ENCODE measurements at regions not wholly inside any gene's neighbourhood (a gene's known extent, or its start where the extent isn't known, plus 50 kb on each side); places are given as distances from the start of the nearest gene placed in this dataset.

DNA sequence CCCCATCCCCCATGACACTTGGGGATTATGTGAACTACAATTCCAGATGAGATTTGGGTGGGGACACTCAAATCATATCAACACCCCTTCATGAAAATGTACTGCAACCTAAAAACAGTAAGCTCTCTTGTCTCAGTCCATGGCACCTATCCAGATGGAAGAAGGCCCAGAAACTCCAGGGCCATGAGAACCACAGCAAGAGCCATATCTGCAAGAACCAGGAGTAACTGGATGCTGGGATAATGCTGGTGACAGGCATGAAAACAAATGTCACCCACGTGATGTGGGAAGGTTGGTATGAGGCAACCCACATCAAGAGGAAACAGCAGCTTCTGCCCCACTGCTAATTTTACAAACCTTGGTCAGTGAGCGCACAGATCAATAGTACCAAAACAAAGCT lies 400.1 kb upstream of the ERCC4 start:
- Histone ChIP-seq H3K4me1 (ENCODE audit: control insufficient read depth in 3 of 3, insufficient read depth in 2 of 3, low read depth in 1 of 3, low read length in 2 of 3) (no peaks in the 10 kb centered on the region), H3K27ac (ENCODE audit: low read depth in 1 of 3, low read length in 2 of 3) (no peak overlapping the region), H3K9me3 (ENCODE audit: control insufficient read depth in 2 of 2, insufficient read depth in 1 of 2, low read depth in 1 of 2, low read length in 1 of 2) (no peaks in the 10 kb centered on the region), H3K4me3 (ENCODE audit: low read depth in 1 of 3, low read length in 3 of 3) (no peak overlapping the region), H3K27me3 (ENCODE audit: control insufficient read depth in 3 of 3, insufficient read depth in 3 of 3, low read length in 3 of 3) (no peaks in the 10 kb centered on the region), H3K36me3 (ENCODE audit: control insufficient read depth in 3 of 3, insufficient read depth in 2 of 3, low read depth in 1 of 3, low read length in 3 of 3) (no peaks in the 10 kb centered on the region)
- DNase-seq (no peak), FAIRE-seq (no peak)
- 76 to 86% (median 83%) methylated on average over 2 of the region's 2 CpGs for WGBS, 3 donors

DNA sequence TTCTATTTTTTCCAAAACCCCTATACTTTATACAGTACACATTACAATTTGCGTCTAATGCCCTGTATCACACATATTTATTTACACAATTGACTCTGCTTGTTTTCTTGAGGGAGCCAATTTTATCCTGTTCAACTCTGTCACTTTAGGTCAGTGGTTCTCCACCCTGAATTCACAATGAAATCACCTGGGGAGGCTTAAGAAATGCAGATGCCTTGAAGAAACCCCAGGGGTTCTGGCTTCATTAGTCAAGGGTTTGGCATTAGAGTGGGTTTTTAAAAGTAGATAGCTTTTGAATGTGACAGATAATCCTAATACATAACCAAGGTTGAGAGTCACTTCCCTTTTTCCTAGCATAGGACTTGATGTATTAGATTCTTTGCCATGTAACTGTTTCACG lies 398.6 kb upstream of the ERCC4 start:
- H3K27me3 ChIP-seq (ENCODE audit: control insufficient read depth in 3 of 3, insufficient read depth in 3 of 3, low read length in 3 of 3), result no peaks in the 10 kb centered on the region
- no peak overlapping the region for H3K4me3 ChIP-seq (ENCODE audit: low read depth in 1 of 3, low read length in 3 of 3)
- no peaks in the 10 kb centered on the region for H3K9me3 ChIP-seq (ENCODE audit: control insufficient read depth in 2 of 2, insufficient read depth in 1 of 2, low read depth in 1 of 2, low read length in 1 of 2)
- no peaks in the 10 kb centered on the region for H3K36me3 ChIP-seq (ENCODE audit: control insufficient read depth in 3 of 3, insufficient read depth in 2 of 3, low read depth in 1 of 3, low read length in 3 of 3)
- 62 to 83% (median 63%) methylated on average over 2 of the region's 2 CpGs for WGBS, 3 donors
- FAIRE-seq (no peak), DNase-seq (no peak)
- H3K4me1 ChIP-seq (ENCODE audit: control insufficient read depth in 3 of 3, insufficient read depth in 2 of 3, low read depth in 1 of 3, low read length in 2 of 3), result no peaks in the 10 kb centered on the region
- no peak overlapping the region for H3K27ac ChIP-seq (ENCODE audit: low read depth in 1 of 3, low read length in 2 of 3)

DNA sequence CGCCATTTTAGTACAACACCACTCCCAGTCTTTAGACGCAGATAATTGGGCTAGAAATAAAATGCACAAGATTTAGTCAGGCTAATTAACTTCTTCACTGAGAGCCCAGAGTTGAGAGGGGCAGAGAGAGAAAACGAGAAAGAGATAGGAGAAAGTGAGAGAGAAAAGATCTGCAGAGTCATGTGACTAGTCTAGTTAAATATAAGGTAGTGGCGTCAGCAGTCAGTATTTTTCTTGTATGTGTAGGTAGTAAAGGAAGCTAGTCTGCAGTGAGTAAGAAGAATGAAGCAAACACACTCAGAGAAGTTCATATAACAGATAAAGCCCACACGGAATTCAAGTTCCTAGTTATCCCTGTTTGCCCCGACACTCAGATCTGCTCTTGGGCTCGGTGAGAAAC lies 392.6 kb upstream of the ERCC4 start:
- no peaks in the 10 kb centered on the region for H3K27me3 ChIP-seq (ENCODE audit: control insufficient read depth in 3 of 3, insufficient read depth in 3 of 3, low read length in 3 of 3)
- DNase-seq (peak in 1 of 2 donors; percentile 5), FAIRE-seq (no peak)
- peaks cover 0 to 11% (median 0%) of the 10 kb centered on the region in 3 donors for H3K4me1 ChIP-seq (ENCODE audit: control insufficient read depth in 3 of 3, insufficient read depth in 2 of 3, low read depth in 1 of 3, low read length in 2 of 3)
- H3K4me3 ChIP-seq (ENCODE audit: low read depth in 1 of 3, low read length in 3 of 3), result no peak overlapping the region
- H3K36me3 ChIP-seq (ENCODE audit: control insufficient read depth in 3 of 3, insufficient read depth in 2 of 3, low read depth in 1 of 3, low read length in 3 of 3), result no peaks in the 10 kb centered on the region
- WGBS, 3 donors, result 78 to 84% (median 80%) methylated on average over 7 of the region's 7 CpGs
- peak overlapping the region in 1 of 3 donors; percentile 28 for H3K27ac ChIP-seq (ENCODE audit: low read depth in 1 of 3, low read length in 2 of 3)
- peaks cover 0 to 4% of the 10 kb centered on the region in 2 donors for H3K9me3 ChIP-seq (ENCODE audit: control insufficient read depth in 2 of 2, insufficient read depth in 1 of 2, low read depth in 1 of 2, low read length in 1 of 2)

DNA sequence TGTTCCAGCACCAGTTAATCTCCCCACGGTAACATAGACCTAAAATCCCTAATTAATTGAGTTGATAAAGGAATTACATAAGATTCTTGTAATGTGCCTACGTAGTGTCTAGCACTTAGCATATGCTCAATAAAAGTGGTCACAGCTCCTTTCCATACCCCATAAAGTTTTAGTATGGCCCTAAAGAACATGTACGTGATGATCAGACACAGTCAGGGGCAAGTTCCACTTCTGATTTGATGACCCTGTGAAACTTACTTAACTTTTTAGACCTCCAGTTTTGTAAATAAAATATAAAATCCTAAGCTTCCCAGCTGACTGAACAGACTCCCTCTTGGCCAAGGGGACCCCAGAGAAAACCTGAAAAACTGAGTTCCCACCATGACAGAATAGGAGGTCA lies 391.3 kb upstream of the ERCC4 start:
- FAIRE-seq (no peak), DNase-seq (peak in 1 of 2 donors; percentile 54)
- WGBS, 3 donors, result 45 to 64% (median 55%) methylated on average over 3 of the region's 3 CpGs
- H3K27me3 ChIP-seq (ENCODE audit: control insufficient read depth in 3 of 3, insufficient read depth in 3 of 3, low read length in 3 of 3), result no peaks in the 10 kb centered on the region
- H3K27ac ChIP-seq (ENCODE audit: low read depth in 1 of 3, low read length in 2 of 3), result peak overlapping the region in 1 of 3 donors; percentile 86
- peaks cover 0 to 4% of the 10 kb centered on the region in 2 donors for H3K9me3 ChIP-seq (ENCODE audit: control insufficient read depth in 2 of 2, insufficient read depth in 1 of 2, low read depth in 1 of 2, low read length in 1 of 2)
- no peaks in the 10 kb centered on the region for H3K36me3 ChIP-seq (ENCODE audit: control insufficient read depth in 3 of 3, insufficient read depth in 2 of 3, low read depth in 1 of 3, low read length in 3 of 3)
- no peak overlapping the region for H3K4me3 ChIP-seq (ENCODE audit: low read depth in 1 of 3, low read length in 3 of 3)
- H3K4me1 ChIP-seq (ENCODE audit: control insufficient read depth in 3 of 3, insufficient read depth in 2 of 3, low read depth in 1 of 3, low read length in 2 of 3), result peaks cover 0 to 11% (median 0%) of the 10 kb centered on the region in 3 donors

DNA sequence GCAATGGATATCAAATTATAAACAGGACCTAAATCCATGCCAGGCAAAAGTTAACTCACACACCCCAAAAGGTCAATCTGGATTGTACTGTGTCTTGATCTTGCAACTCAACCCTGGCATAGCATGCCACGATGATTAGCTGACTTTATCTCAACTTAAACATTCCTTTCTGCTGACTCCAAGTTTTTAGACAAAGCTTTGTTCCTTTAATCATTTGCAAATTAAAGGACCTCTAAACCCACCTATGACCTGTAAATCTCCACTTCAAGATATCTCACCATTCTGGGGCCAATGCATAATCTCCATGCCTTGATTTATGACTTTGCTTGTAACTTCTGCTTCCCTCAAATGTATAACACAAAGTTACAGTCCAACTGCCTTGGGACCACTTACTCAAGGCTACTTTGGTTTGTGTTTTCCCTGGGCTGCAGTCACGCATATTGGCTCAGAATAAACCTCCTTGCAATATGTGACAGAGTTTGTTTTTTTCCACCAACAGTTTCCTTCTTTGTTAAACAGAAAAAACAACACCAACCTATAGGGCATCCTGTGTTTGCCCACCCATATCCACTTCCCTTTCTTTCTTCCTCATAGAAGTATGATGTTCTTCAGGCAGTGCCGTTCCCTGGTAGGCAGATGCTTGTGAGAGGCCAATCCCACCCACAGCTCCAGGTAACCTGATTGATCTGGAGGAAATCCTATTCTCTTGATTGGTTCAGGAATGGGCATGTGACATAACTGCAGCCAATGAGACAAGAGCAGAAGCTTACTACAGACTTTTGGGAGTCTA lies 390.6 kb upstream of the ERCC4 start:
- no peak overlapping the region for H3K4me3 ChIP-seq (ENCODE audit: low read depth in 1 of 3, low read length in 3 of 3)
- H3K9me3 ChIP-seq (ENCODE audit: control insufficient read depth in 2 of 2, insufficient read depth in 1 of 2, low read depth in 1 of 2, low read length in 1 of 2), result peaks cover 0 to 4% of the 10 kb centered on the region in 2 donors
- WGBS, 3 donors, result 14 to 32% (median 21%) methylated on average over 3 of the region's 3 CpGs
- DNase-seq (peak in 1 of 2 donors; percentile 68), FAIRE-seq (no peak)
- peaks cover 0 to 11% (median 0%) of the 10 kb centered on the region in 3 donors for H3K4me1 ChIP-seq (ENCODE audit: control insufficient read depth in 3 of 3, insufficient read depth in 2 of 3, low read depth in 1 of 3, low read length in 2 of 3)
- no peaks in the 10 kb centered on the region for H3K36me3 ChIP-seq (ENCODE audit: control insufficient read depth in 3 of 3, insufficient read depth in 2 of 3, low read depth in 1 of 3, low read length in 3 of 3)
- H3K27ac ChIP-seq (ENCODE audit: low read depth in 1 of 3, low read length in 2 of 3), result peak overlapping the region in 1 of 3 donors; percentile 86
- no peaks in the 10 kb centered on the region for H3K27me3 ChIP-seq (ENCODE audit: control insufficient read depth in 3 of 3, insufficient read depth in 3 of 3, low read length in 3 of 3)

DNA sequence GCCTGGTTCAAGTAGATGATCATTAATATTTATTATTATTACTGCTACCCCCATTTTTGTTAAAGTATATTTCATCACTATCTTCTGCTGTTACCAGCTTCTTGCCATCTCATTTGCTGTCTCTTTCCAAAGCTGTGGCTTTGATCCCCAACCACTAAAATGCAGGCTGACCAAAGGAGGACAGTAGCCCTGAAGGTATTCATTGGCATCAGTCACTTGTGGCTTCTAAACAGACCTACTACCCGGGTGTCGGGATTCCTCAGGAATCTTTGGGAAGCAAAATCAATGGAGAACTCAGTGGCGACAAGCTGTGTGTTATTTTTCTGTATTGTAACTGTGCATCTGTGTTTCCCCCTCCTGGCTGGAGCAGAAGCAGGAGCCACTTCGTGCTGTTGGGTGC lies 379.2 kb upstream of the ERCC4 start:
- H3K27ac ChIP-seq (ENCODE audit: low read depth in 1 of 3, low read length in 2 of 3), result no peak overlapping the region
- no peaks in the 10 kb centered on the region for H3K9me3 ChIP-seq (ENCODE audit: control insufficient read depth in 2 of 2, insufficient read depth in 1 of 2, low read depth in 1 of 2, low read length in 1 of 2)
- no peaks in the 10 kb centered on the region for H3K27me3 ChIP-seq (ENCODE audit: control insufficient read depth in 3 of 3, insufficient read depth in 3 of 3, low read length in 3 of 3)
- 74 to 82% (median 76%) methylated on average over 4 of the region's 4 CpGs for WGBS, 3 donors
- DNase-seq (no peak), FAIRE-seq (no peak)
- no peak overlapping the region for H3K4me3 ChIP-seq (ENCODE audit: low read depth in 1 of 3, low read length in 3 of 3)
- H3K4me1 ChIP-seq (ENCODE audit: control insufficient read depth in 3 of 3, insufficient read depth in 2 of 3, low read depth in 1 of 3, low read length in 2 of 3), result no peaks in the 10 kb centered on the region
- H3K36me3 ChIP-seq (ENCODE audit: control insufficient read depth in 3 of 3, insufficient read depth in 2 of 3, low read depth in 1 of 3, low read length in 3 of 3), result no peaks in the 10 kb centered on the region

DNA sequence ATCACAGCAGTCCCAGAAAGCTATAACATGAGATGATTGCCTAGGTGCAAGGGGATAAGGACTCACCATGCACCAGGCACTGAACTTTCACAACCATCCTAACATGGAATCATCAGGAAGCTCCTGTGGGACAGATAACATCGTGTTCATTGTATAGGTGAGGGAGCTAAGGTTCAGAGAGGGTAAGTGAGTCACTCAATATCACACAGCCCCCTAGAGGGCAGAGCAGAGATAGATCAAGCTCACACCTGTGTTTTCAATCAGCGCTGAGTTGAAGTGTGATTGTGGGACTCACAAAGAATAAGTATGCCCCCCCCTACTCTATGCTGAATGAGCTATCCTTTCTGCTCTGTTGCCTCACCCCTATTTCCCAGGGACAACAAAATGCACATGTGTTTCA lies 377.7 kb upstream of the ERCC4 start:
- 55 to 80% (median 76%) methylated on average over 2 of the region's 2 CpGs for WGBS, 3 donors
- Histone ChIP-seq H3K9me3 (ENCODE audit: control insufficient read depth in 2 of 2, insufficient read depth in 1 of 2, low read depth in 1 of 2, low read length in 1 of 2) (no peaks in the 10 kb centered on the region), H3K27me3 (ENCODE audit: control insufficient read depth in 3 of 3, insufficient read depth in 3 of 3, low read length in 3 of 3) (no peaks in the 10 kb centered on the region), H3K4me3 (ENCODE audit: low read depth in 1 of 3, low read length in 3 of 3) (no peak overlapping the region), H3K27ac (ENCODE audit: low read depth in 1 of 3, low read length in 2 of 3) (no peak overlapping the region), H3K4me1 (ENCODE audit: control insufficient read depth in 3 of 3, insufficient read depth in 2 of 3, low read depth in 1 of 3, low read length in 2 of 3) (no peaks in the 10 kb centered on the region), H3K36me3 (ENCODE audit: control insufficient read depth in 3 of 3, insufficient read depth in 2 of 3, low read depth in 1 of 3, low read length in 3 of 3) (no peaks in the 10 kb centered on the region)
- no peak for DNase-seq
- no peak for FAIRE-seq

DNA sequence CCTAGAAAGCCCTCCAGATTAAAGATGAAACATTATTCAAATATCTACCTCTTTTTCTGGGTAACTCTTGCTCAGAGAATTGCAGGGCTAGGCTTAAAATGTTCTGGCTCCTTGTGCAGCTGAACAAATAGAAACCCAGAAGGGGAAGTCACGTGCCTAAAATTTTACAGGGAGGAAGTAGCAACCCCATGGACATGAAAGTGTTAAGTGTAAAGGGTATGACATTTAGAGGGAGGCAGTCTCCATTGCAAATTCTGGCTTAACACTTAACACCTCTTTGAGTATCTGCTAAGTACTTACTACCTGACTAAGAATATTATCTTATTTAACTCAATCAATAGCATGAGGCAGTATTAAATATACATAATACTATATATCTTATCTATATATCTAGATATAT lies 376.1 kb upstream of the ERCC4 start:
- Histone ChIP-seq H3K9me3 (ENCODE audit: control insufficient read depth in 2 of 2, insufficient read depth in 1 of 2, low read depth in 1 of 2, low read length in 1 of 2) (no peaks in the 10 kb centered on the region), H3K27ac (ENCODE audit: low read depth in 1 of 3, low read length in 2 of 3) (no peak overlapping the region), H3K4me3 (ENCODE audit: low read depth in 1 of 3, low read length in 3 of 3) (no peak overlapping the region), H3K27me3 (ENCODE audit: control insufficient read depth in 3 of 3, insufficient read depth in 3 of 3, low read length in 3 of 3) (no peaks in the 10 kb centered on the region), H3K36me3 (ENCODE audit: control insufficient read depth in 3 of 3, insufficient read depth in 2 of 3, low read depth in 1 of 3, low read length in 3 of 3) (no peaks in the 10 kb centered on the region), H3K4me1 (ENCODE audit: control insufficient read depth in 3 of 3, insufficient read depth in 2 of 3, low read depth in 1 of 3, low read length in 2 of 3) (no peaks in the 10 kb centered on the region)
- WGBS, 3 donors, result 26 to 44% (median 39%) methylated on average over 1 of the region's 1 CpG
- FAIRE-seq (no peak), DNase-seq (no peak)

DNA sequence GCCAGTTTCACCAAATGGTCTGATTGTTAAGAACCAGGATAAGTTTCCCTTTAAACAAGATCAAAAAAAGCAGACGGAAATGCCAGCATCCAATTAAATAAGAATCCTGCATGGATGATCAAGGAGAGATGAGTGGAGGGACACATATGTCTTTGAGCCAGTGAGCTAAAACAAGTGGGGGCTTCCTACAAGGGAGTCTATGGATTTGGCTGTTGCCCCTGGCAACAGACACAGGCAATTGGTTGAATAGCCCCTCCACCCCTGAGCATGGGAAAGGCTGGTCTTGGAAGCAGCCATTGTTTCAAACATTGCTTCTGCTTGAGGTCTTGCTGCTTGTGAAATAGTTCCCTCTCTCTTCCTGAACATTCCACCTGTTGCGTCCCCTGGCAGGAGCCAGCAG lies 374.7 kb upstream of the ERCC4 start:
- Histone ChIP-seq H3K4me3 (ENCODE audit: low read depth in 1 of 3, low read length in 3 of 3) (no peak overlapping the region), H3K27me3 (ENCODE audit: control insufficient read depth in 3 of 3, insufficient read depth in 3 of 3, low read length in 3 of 3) (no peaks in the 10 kb centered on the region), H3K9me3 (ENCODE audit: control insufficient read depth in 2 of 2, insufficient read depth in 1 of 2, low read depth in 1 of 2, low read length in 1 of 2) (no peaks in the 10 kb centered on the region), H3K27ac (ENCODE audit: low read depth in 1 of 3, low read length in 2 of 3) (no peak overlapping the region), H3K36me3 (ENCODE audit: control insufficient read depth in 3 of 3, insufficient read depth in 2 of 3, low read depth in 1 of 3, low read length in 3 of 3) (no peaks in the 10 kb centered on the region), H3K4me1 (ENCODE audit: control insufficient read depth in 3 of 3, insufficient read depth in 2 of 3, low read depth in 1 of 3, low read length in 2 of 3) (no peaks in the 10 kb centered on the region)
- DNase-seq, result no peak
- no peak for FAIRE-seq
- WGBS, 3 donors, result 79 to 92% (median 83%) methylated on average over 2 of the region's 2 CpGs

All from small intestine (tissue), 7 donors.